Activated CD8-positive, alpha-beta memory T cell treated with anti-CD3 and anti-CD28 coated beads, Interleukin-2, amount 50 U/mL, for 1 hour (primary cell): ENCODE measurements at regions not wholly inside any gene's neighbourhood (a gene's known extent, or its start where the extent isn't known, plus 50 kb on each side); places are given as distances from the start of the nearest gene placed in this dataset.
"Not testable (repeated sequence)": the region's sequence is repeated elsewhere in the genome, so short reads cannot be mapped to it uniquely, and the experiment has no call there.

Experiments
- DNase-seq: peaks from one replicate; pipeline ENCODE4 v3.0.0-alpha.2; 2020; ENCODE audit errors: extremely low read depth

GRCh38 chr4:155591738-155592143, 74.9 kb upstream of the GUCY1A1 start:
- DNase-seq: no peak

GRCh38 chr4:155590796-155591585, 75.7 kb upstream of the GUCY1A1 start:
- no peak for DNase-seq

GRCh38 chr4:155588437-155588836, 78.2 kb upstream of the GUCY1A1 start:
- DNase-seq: no peak

GRCh38 chr4:155587766-155588165, 78.9 kb upstream of the GUCY1A1 start:
- DNase-seq: no peak

GRCh38 chr4:155582971-155583437, 83.6 kb upstream of the GUCY1A1 start:
- no peak for DNase-seq

GRCh38 chr4:155582041-155582440, 84.6 kb upstream of the GUCY1A1 start:
- no peak for DNase-seq

- DNase-seq: no peak
Measured at GRCh38 chr4:155578726-155579370, 87.8 kb upstream of the GUCY1A1 start.

- DNase-seq: no peak
Measured at GRCh38 chr4:155578219-155578618, 88.4 kb upstream of the GUCY1A1 start.

GRCh38 chr4:155574329-155574728, 92.3 kb upstream of the GUCY1A1 start:
- DNase-seq: not testable (repeated sequence)

- DNase-seq: no peak
Measured at GRCh38 chr4:155573126-155573525, 93.5 kb upstream of the GUCY1A1 start.

GRCh38 chr4:155572106-155572703, 94.4 kb upstream of the GUCY1A1 start:
- DNase-seq: no peak

- no peak for DNase-seq
Measured at GRCh38 chr4:155571184-155571944, 95.3 kb upstream of the GUCY1A1 start.

GRCh38 chr4:155570661-155571060, 96.0 kb upstream of the GUCY1A1 start:
- no peak for DNase-seq

GRCh38 chr4:155569960-155570515, 96.6 kb upstream of the GUCY1A1 start:
- no peak for DNase-seq

- no peak for DNase-seq
Measured at GRCh38 chr4:155569471-155569870, 97.2 kb upstream of the GUCY1A1 start.

GRCh38 chr4:155568641-155569220, 97.9 kb upstream of the GUCY1A1 start:
- DNase-seq: no peak

- no peak for DNase-seq
Measured at GRCh38 chr4:155566354-155566753, 100.3 kb upstream of the GUCY1A1 start.

GRCh38 chr4:155565776-155566175, 100.9 kb upstream of the GUCY1A1 start:
- no peak for DNase-seq

GRCh38 chr4:155565330-155565729, 101.3 kb upstream of the GUCY1A1 start:
- DNase-seq: no peak

GRCh38 chr4:155564880-155565279, 101.8 kb upstream of the GUCY1A1 start:
- no peak for DNase-seq

GRCh38 chr4:155564086-155564485, 102.6 kb upstream of the GUCY1A1 start:
- DNase-seq: no peak
